Mesenchymal stem cell (in vitro differentiated cells and primary cell): ENCODE measurements at regions not wholly inside any gene's neighbourhood (a gene's known extent, or its start where the extent isn't known, plus 50 kb on each side); places are given as distances from the start of the nearest gene placed in this dataset.

ENCODE experiments used
- DNase-seq: peaks from one replicate; pipeline ENCODE4 v3.0.0-alpha.2; 2013
- H2AFZ ChIP-seq: one replicate; pipeline ENCODE4 v1.6.1; 2013; ENCODE audit warnings: low read depth, mild to moderate bottlenecking, control low read depth, inconsistent platforms, low read length, moderate library complexity
- H2AK5ac ChIP-seq: 2 replicates; pipeline ENCODE4 v1.6.1; 2013; ENCODE audit warnings: low read length, moderate library complexity, mild to moderate bottlenecking, inconsistent platforms; ENCODE audit not compliant: severe bottlenecking
- H2BK120ac ChIP-seq: one replicate; pipeline ENCODE4 v1.6.1; 2013; ENCODE audit warnings: low read depth, mild to moderate bottlenecking, inconsistent platforms, low read length, moderate library complexity
- H2BK12ac ChIP-seq, 2 experiments: one replicate each; pipeline ENCODE4 v1.6.1; 2013; ENCODE audit warnings: inconsistent platforms in 2 of 2, low read length in 2 of 2, mild to moderate bottlenecking in 2 of 2, moderate library complexity in 2 of 2, control low read depth in 1 of 2
- H2BK15ac ChIP-seq: one replicate; pipeline ENCODE4 v1.6.1; 2013; ENCODE audit warnings: mild to moderate bottlenecking, low read depth, inconsistent platforms; ENCODE audit not compliant: poor library complexity, severe bottlenecking
- H2BK5ac ChIP-seq: 2 replicates; pipeline ENCODE4 v1.6.1; 2013; ENCODE audit warnings: low read depth, mild to moderate bottlenecking, low read length, control low read depth, inconsistent platforms; ENCODE audit not compliant: poor library complexity, severe bottlenecking
- H3K14ac ChIP-seq, 2 experiments: one replicate each; pipeline ENCODE4 v1.6.1; 2013; ENCODE audit warnings: inconsistent platforms in 2 of 2, low read length in 2 of 2, control low read depth in 1 of 2, mild to moderate bottlenecking in 1 of 2, moderate library complexity in 1 of 2
- H3K18ac ChIP-seq, 2 experiments: one replicate each; pipeline ENCODE4 v1.6.1; 2013; ENCODE audit warnings: inconsistent platforms in 2 of 2, low read length in 2 of 2, control low read depth in 1 of 2, low read depth in 1 of 2, mild to moderate bottlenecking in 1 of 2
- H3K23ac ChIP-seq, 2 experiments: one replicate each; pipeline ENCODE4 v1.6.1; 2013; ENCODE audit warnings: inconsistent platforms in 2 of 2, low read length in 2 of 2, mild to moderate bottlenecking in 2 of 2, moderate library complexity in 2 of 2, control low read depth in 1 of 2
- H3K27ac ChIP-seq: 2 replicates; pipeline ENCODE4 v1.5.1; 2013; ENCODE audit warnings: mild to moderate bottlenecking, moderate library complexity, low read length, control low read depth, inconsistent platforms; ENCODE audit not compliant: poor library complexity, severe bottlenecking
- H3K27me3 ChIP-seq, 2 experiments: 2 replicates each; pipeline versions ENCODE4 v1.6.1 to v1.7.0; 2013; ENCODE audit warnings: low read length in 2 of 2, mild to moderate bottlenecking in 2 of 2, moderate library complexity in 2 of 2, control low read depth in 1 of 2, inconsistent platforms in 1 of 2; ENCODE audit not compliant: control insufficient read depth in 1 of 2, insufficient read depth in 1 of 2
- H3K36me3 ChIP-seq, 2 experiments: 2 replicates each; pipeline versions ENCODE4 v1.6.1 to v1.7.0; 2013; ENCODE audit warnings: low read length in 2 of 2, control low read depth in 1 of 2, inconsistent platforms in 1 of 2, low read depth in 1 of 2, mild to moderate bottlenecking in 1 of 2; ENCODE audit not compliant: insufficient read depth in 2 of 2, control insufficient read depth in 1 of 2
- H3K4ac ChIP-seq, 2 experiments: one replicate each; pipeline ENCODE4 v1.6.1; 2013; ENCODE audit warnings: inconsistent platforms in 2 of 2, low read length in 2 of 2, mild to moderate bottlenecking in 2 of 2, moderate library complexity in 2 of 2, control low read depth in 1 of 2, low read depth in 1 of 2
- H3K4me1 ChIP-seq: 2 replicates; pipeline ENCODE4 v1.6.1; 2013; ENCODE audit warnings: low read depth, low read length, control low read depth; ENCODE audit not compliant: control insufficient read depth, insufficient read depth
- H3K4me2 ChIP-seq: 2 replicates; pipeline ENCODE4 v1.6.1; 2013; ENCODE audit warnings: low read length, mild to moderate bottlenecking, inconsistent platforms; ENCODE audit not compliant: poor library complexity, severe bottlenecking
- H3K4me3 ChIP-seq, 2 experiments: 2 replicates each; pipeline versions ENCODE4 v1.5.1 to v1.7.0; 2013; ENCODE audit warnings: low read length in 2 of 2, mild to moderate bottlenecking in 2 of 2, control low read depth in 1 of 2, low read depth in 1 of 2; ENCODE audit not compliant: insufficient read depth in 1 of 2
- H3K79me1 ChIP-seq: replicated peaks from 2 replicates; pipeline ENCODE4 v1.6.1; 2013; ENCODE audit warnings: mild to moderate bottlenecking, control low read depth, low read length, inconsistent platforms; ENCODE audit not compliant: poor library complexity, severe bottlenecking
- H3K9ac ChIP-seq: 2 replicates; pipeline ENCODE4 v1.7.0; 2013; ENCODE audit warnings: mild to moderate bottlenecking, low read length, moderate library complexity
- H3K9me3 ChIP-seq: 2 replicates; pipeline ENCODE4 v1.7.0; 2013; ENCODE audit warnings: mild to moderate bottlenecking, low read length; ENCODE audit not compliant: control insufficient read depth
- H4K8ac ChIP-seq: one replicate; pipeline ENCODE4 v1.6.1; 2013; ENCODE audit warnings: inconsistent platforms, mild to moderate bottlenecking, low read length, moderate library complexity
- H4K91ac ChIP-seq: one replicate; pipeline ENCODE4 v1.6.1; 2013; ENCODE audit warnings: mild to moderate bottlenecking, low read length, inconsistent platforms
- WGBS: methylation state at CpG from one replicate; pipeline ENCODE4 v1.1.7; 2013; ENCODE audit warnings: mixed read lengths; 5-methylcytosine and 5-hydroxymethylcytosine counted together

DNA sequence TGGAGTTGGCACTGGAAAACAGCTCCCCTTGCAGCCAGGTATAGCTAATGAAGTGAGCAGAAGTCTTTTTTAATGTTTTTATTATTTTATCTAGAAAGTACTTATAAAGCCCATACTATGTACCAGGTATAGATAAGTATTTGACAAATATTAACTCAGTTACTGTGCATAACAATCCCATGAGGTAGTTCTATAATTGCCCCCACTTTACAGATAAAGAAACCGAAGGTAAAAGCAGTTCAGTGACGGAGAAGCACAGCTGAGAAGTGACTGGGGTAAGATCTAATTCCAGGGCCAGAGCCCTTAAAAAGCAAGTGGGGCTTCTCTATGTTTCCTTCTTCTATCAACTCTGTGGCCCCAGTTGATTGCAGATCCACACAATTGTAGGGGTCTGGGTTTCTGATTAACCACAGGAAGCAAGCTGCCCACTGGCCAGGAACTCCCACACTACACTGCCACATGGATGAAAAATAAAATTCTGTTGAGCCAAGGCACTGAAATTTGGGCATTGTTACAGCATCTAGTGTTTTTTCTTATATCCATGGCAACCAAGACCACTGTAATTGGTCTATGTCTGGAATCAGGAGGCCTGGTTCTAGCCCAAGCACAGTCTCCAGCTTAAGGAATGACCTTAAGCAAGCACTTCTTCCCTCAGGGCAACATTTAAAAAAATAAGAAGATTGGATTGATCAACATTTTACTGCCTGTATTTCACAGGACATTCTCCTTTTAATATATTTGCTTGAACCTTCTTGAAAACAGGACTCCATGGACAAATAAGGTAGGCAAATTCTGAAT is 55.3 kb upstream of the TEAD1 start:
- Histone ChIP-seq H3K4me1 (no peaks in the 10 kb centered on the region), H3K4ac (no peak overlapping the region), H2BK12ac (no peak overlapping the region), H3K18ac (peak overlapping the region in 1 of 2 experiments; percentile 8), H3K23ac (no peak overlapping the region), H2AFZ (no peak overlapping the region), H3K27ac (no peak overlapping the region), H3K14ac (no peak overlapping the region), H2BK15ac (no peak overlapping the region), H2BK120ac (no peak overlapping the region), H3K9me3 (peaks cover 21% of the 10 kb centered on the region), H3K9ac (no peak overlapping the region), H3K79me1 (no peaks in the 10 kb centered on the region), H3K27me3 (no peaks in the 10 kb centered on the region), H4K8ac (no peak overlapping the region), H3K36me3 (no peaks in the 10 kb centered on the region), H2AK5ac (no peak overlapping the region), H2BK5ac (no peak overlapping the region), H4K91ac (no peak overlapping the region), H3K4me3 (no peak overlapping the region), H3K4me2 (no peak overlapping the region)
- no peak for DNase-seq
- 96% methylated on average over 2 of the region's 2 CpGs for WGBS

DNA sequence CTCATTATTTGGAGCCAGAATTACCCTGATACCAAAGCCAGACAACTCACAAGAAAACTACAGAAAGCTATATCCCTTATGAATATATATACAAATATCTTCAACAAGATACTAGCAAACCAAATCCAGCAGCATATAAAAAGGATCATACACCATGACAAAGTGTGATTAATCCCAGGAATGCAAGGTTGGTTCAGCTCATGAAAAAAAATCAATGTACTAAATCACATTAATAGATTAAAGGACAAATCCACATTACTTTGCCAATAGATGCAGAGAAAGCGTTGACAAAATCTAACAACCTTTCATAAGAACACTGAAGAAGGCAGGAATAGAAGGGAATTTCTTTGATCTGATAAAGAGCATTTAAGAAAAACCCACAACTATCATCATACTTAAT is 50.4 kb upstream of the TEAD1 start:
- no peaks in the 10 kb centered on the region for H3K27me3 ChIP-seq
- H2AFZ ChIP-seq = no peak overlapping the region
- no peak overlapping the region for H3K27ac ChIP-seq
- H3K14ac ChIP-seq = no peak overlapping the region
- H3K4me1 ChIP-seq = no peaks in the 10 kb centered on the region
- no peak overlapping the region for H2AK5ac ChIP-seq
- no peak overlapping the region for H3K4ac ChIP-seq
- no peak overlapping the region for H3K9ac ChIP-seq
- no peak overlapping the region for H3K4me3 ChIP-seq
- no peak overlapping the region for H3K4me2 ChIP-seq
- no CpG with 5 or more reads among the region's 1 CpG for WGBS
- H3K36me3 ChIP-seq = no peaks in the 10 kb centered on the region
- H3K23ac ChIP-seq = no peak overlapping the region
- no peak overlapping the region for H2BK15ac ChIP-seq
- peaks cover 34% of the 10 kb centered on the region for H3K9me3 ChIP-seq
- no peak overlapping the region for H3K18ac ChIP-seq
- H3K79me1 ChIP-seq = no peaks in the 10 kb centered on the region
- H4K91ac ChIP-seq = no peak overlapping the region
- no peak overlapping the region for H4K8ac ChIP-seq
- no peak overlapping the region for H2BK120ac ChIP-seq
- no peak overlapping the region for H2BK5ac ChIP-seq
- no peak for DNase-seq
- H2BK12ac ChIP-seq = no peak overlapping the region
